Breast epithelium (tissue), 4 donors: ENCODE measurements at regions not wholly inside any gene's neighbourhood (a gene's known extent, or its start where the extent isn't known, plus 50 kb on each side); places are given as distances from the start of the nearest gene placed in this dataset.

ENCODE experiments used
- DNase-seq, 2 donors: peaks; one replicate each; pipeline ENCODE4 v3.0.0-alpha.2; 2019; ENCODE audit warnings: low spot score in 2 of 2
- H3K27ac ChIP-seq, 2 donors: fragments of 200-600 bp; sonication (generic) in 1 of 2; one replicate each; pipeline ENCODE4 v1.5.1; 2016 to 2019; ENCODE audit warnings: mild to moderate bottlenecking in 1 of 2
- H3K27me3 ChIP-seq, 2 donors: fragments of 200-600 bp; sonication (generic) in 1 of 2; one replicate each; pipeline versions ENCODE4 v1.5.1 to v1.6.0; 2017 to 2019; ENCODE audit warnings: control low read depth in 1 of 2, mild to moderate bottlenecking in 1 of 2
- H3K36me3 ChIP-seq: fragments of 200-600 bp; one replicate; pipeline ENCODE4 v1.5.1; 2019
- H3K4me1 ChIP-seq, 2 donors: fragments of 200-600 bp; sonication (generic); one replicate each; pipeline ENCODE4 v1.5.1; 2016 to 2019; ENCODE audit warnings: control low read depth in 1 of 2
- H3K4me3 ChIP-seq, 3 donors: fragments of 200-600 bp; sonication (generic); 1 replicate in 2 of 3; 2 replicates in 1 of 3; pipeline ENCODE4 v1.5.1; 2016 to 2019; ENCODE audit warnings: mild to moderate bottlenecking in 3 of 3, moderate library complexity in 2 of 3
- H3K9me3 ChIP-seq, 2 donors: fragments of 200-600 bp; sonication (generic) in 1 of 2; one replicate each; pipeline ENCODE4 v1.5.1; 2016 to 2019; ENCODE audit warnings: control low read depth in 1 of 2
- CTCF ChIP-seq, 3 donors: fragments of 450-650 bp; IDR thresholded peaks; one replicate each; pipeline ENCODE4 v1.5.1; 2016 to 2017; ENCODE audit warnings: antibody characterized with exemption in 3 of 3, mild to moderate bottlenecking in 3 of 3, moderate library complexity in 3 of 3
- POLR2A ChIP-seq: fragments of 450-650 bp; IDR thresholded peaks from one replicate; pipeline ENCODE4 v1.6.1; 2016; ENCODE audit warnings: antibody characterized with exemption, mild to moderate bottlenecking, moderate library complexity
- POLR2AphosphoS5 ChIP-seq, 3 donors: sonication (generic); formaldehyde crosslinking; IDR thresholded peaks; one replicate each; pipeline ENCODE4 v1.6.1; 2017; ENCODE audit warnings: antibody characterized with exemption in 3 of 3
- intact Hi-C: fragments of 100-400 bp; cut with DNase I; formaldehyde crosslinking; loops from one replicate; pipeline ENCODE4 v1.15.1; 2023; ENCODE audit warnings: low total_unique reads

GRCh38 chr3:104750581-104750980, 616.1 kb upstream of the ALCAM start:
- DNase-seq: no peak
- intact Hi-C loops: no loop called here
- H3K36me3 ChIP-seq: no peaks in the 10 kb centered on the region
- H3K4me3 ChIP-seq: no peak overlapping the region
- H3K9me3 ChIP-seq: no peaks in the 10 kb centered on the region
- H3K4me1 ChIP-seq: no peaks in the 10 kb centered on the region
- no peak overlapping the region for H3K27ac ChIP-seq
- H3K27me3 ChIP-seq: no peaks in the 10 kb centered on the region
- TF ChIP-seq CTCF (IDR thresholded peaks at IDR 0.05) (no peak), POLR2AphosphoS5 (IDR thresholded peaks at IDR 0.05) (no peak), POLR2A (no peak)

GRCh38 chr3:104755791-104756190, 610.9 kb upstream of the ALCAM start:
- no peaks in the 10 kb centered on the region for H3K4me1 ChIP-seq
- no peak for TF ChIP-seq CTCF (IDR thresholded peaks at IDR 0.05)
- TF ChIP-seq POLR2AphosphoS5 (IDR thresholded peaks at IDR 0.05): no peak
- TF ChIP-seq POLR2A: no peak
- no peaks in the 10 kb centered on the region for H3K9me3 ChIP-seq
- H3K36me3 ChIP-seq: no peaks in the 10 kb centered on the region
- H3K27ac ChIP-seq: no peak overlapping the region
- no peak for DNase-seq
- no peaks in the 10 kb centered on the region for H3K27me3 ChIP-seq
- intact Hi-C loops: no loop called here
- H3K4me3 ChIP-seq: no peak overlapping the region

GRCh38 chr3:104763007-104763406, 603.7 kb upstream of the ALCAM start:
- no peaks in the 10 kb centered on the region for H3K36me3 ChIP-seq
- H3K4me1 ChIP-seq: peaks cover 0 to 2% of the 10 kb centered on the region in 2 donors
- no peaks in the 10 kb centered on the region for H3K27me3 ChIP-seq
- TF ChIP-seq POLR2AphosphoS5 (IDR thresholded peaks at IDR 0.05): no peak
- TF ChIP-seq POLR2A: no peak
- no peak for TF ChIP-seq CTCF (IDR thresholded peaks at IDR 0.05)
- no peak for DNase-seq
- peak overlapping the region in 1 of 2 donors; percentile 19 for H3K27ac ChIP-seq
- intact Hi-C loops: no loop called here
- no peaks in the 10 kb centered on the region for H3K9me3 ChIP-seq
- H3K4me3 ChIP-seq: no peak overlapping the region

GRCh38 chr3:104764496-104764895, 602.2 kb upstream of the ALCAM start:
- no peaks in the 10 kb centered on the region for H3K27me3 ChIP-seq
- no peak overlapping the region for H3K27ac ChIP-seq
- H3K4me3 ChIP-seq: no peak overlapping the region
- no peaks in the 10 kb centered on the region for H3K9me3 ChIP-seq
- DNase-seq: no peak
- H3K4me1 ChIP-seq: peaks cover 0 to 2% of the 10 kb centered on the region in 2 donors
- TF ChIP-seq POLR2AphosphoS5 (IDR thresholded peaks at IDR 0.05) (no peak), CTCF (IDR thresholded peaks at IDR 0.05) (no peak), POLR2A (no peak)
- H3K36me3 ChIP-seq: no peaks in the 10 kb centered on the region
- intact Hi-C loops: no loop called here

GRCh38 chr3:104768886-104769285, 597.8 kb upstream of the ALCAM start:
- TF ChIP-seq POLR2AphosphoS5 (IDR thresholded peaks at IDR 0.05): no peak
- no peak for TF ChIP-seq POLR2A
- no peak for TF ChIP-seq CTCF (IDR thresholded peaks at IDR 0.05)
- Histone ChIP-seq H3K4me3 (no peak overlapping the region), H3K9me3 (no peaks in the 10 kb centered on the region), H3K27ac (no peak overlapping the region), H3K4me1 (peaks cover 0 to 2% of the 10 kb centered on the region in 2 donors), H3K36me3 (no peaks in the 10 kb centered on the region), H3K27me3 (no peaks in the 10 kb centered on the region)
- intact Hi-C loops: no loop called here
- DNase-seq: no peak
